ENCODE measurements at regions not wholly inside any gene's neighbourhood (a gene's known extent, or its start where the extent isn't known, plus 50 kb on each side); places are given as distances from the start of the nearest gene placed in this dataset.

DNA sequence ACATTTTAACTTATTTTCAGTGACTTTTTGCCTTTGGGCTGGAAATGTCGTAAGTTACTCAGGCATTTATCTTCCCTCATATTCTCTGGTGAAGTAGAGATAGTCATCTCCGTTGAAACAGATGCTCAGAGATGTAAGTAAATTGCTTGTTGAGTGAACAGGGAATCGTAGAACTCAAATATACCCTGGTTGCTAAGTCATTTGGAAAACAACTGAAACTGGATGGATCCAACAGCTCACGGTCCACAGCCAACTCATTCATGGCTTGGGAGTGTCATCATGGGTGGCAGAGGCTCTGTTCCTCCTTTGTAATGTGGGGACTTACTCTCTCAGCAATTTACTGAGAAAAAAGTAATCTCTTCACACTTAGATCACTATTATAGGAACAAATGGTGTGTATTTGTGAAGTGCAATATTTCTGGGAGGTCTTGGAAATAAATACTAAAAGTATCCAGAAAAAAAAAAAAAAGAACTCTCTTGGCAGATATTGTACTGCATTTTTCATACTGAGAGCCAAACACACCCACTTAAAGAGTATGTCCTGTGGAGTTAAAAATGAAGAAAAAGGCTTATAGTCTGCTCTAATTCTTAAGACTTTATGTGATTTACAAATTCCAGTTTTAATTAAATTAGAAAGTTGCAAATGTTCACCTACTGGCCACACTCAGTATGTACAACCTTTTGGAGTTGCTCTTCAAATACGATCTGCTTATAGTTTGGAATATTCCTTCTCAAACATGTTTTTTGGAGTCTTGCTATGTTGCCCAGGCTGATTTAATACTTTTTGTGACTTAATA is 107.4 kb downstream of the LEPR start:
- WGBS, 2 donors = 24 to 25% methylated on average over 5 of the region's 5 CpGs
- TF ChIP-seq POLR2A (IDR thresholded peaks at IDR 0.05) = no peak
- TF ChIP-seq, protein P1, sequence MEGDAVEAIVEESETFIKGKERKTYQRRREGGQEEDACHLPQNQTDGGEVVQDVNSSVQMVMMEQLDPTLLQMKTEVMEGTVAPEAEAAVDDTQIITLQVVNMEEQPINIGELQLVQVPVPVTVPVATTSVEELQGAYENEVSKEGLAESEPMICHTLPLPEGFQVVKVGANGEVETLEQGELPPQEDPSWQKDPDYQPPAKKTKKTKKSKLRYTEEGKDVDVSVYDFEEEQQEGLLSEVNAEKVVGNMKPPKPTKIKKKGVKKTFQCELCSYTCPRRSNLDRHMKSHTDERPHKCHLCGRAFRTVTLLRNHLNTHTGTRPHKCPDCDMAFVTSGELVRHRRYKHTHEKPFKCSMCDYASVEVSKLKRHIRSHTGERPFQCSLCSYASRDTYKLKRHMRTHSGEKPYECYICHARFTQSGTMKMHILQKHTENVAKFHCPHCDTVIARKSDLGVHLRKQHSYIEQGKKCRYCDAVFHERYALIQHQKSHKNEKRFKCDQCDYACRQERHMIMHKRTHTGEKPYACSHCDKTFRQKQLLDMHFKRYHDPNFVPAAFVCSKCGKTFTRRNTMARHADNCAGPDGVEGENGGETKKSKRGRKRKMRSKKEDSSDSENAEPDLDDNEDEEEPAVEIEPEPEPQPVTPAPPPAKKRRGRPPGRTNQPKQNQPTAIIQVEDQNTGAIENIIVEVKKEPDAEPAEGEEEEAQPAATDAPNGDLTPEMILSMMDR (IDR thresholded peaks at IDR 0.05) = no peak
- no peak overlapping the region for H3K4me3 ChIP-seq (ENCODE audit: low read depth, poor library complexity, severe bottlenecking)
- no peak for DNase-seq (ENCODE audit: low spot score in 2 of 2)
- intact Hi-C loops (cut with DNase I; ENCODE audit: low total_unique reads) = no loop called here

GRCh38 chr1:65531972-65532570 is 111.6 kb downstream of the LEPR start:
- TF ChIP-seq, protein P1 (IDR thresholded peaks at IDR 0.05) = no peak
- TF ChIP-seq POLR2A (IDR thresholded peaks at IDR 0.05) = no peak
- H3K4me3 ChIP-seq (ENCODE audit: low read depth, poor library complexity, severe bottlenecking) = no peak overlapping the region
- intact Hi-C loops (cut with DNase I; ENCODE audit: low total_unique reads) = no loop called here
- DNase-seq (ENCODE audit: low spot score in 2 of 2) = no peak
- WGBS, 2 donors = 86 to 91% methylated on average over 4 of the region's 4 CpGs

DNA sequence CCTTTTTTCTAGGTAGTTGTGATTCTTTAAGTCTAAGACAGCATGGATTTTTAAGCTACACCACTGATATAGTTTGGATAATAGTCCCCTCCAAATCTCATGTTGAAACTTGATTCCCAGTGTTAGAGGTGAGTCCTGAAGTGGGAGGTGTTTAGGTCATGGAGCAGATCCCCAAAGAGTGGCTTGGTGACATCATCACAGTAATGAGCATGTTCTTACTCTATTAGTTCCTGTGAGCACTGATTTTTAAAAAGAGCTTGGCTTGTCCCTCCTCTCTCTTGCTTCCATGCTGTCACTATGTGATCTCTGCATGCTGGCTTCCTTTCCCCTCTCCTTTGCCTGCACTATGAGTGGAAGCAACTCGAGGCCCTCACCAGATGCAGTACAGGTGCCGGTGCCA is 115.5 kb downstream of the LEPR start:
- WGBS, 2 donors = 70 to 73% methylated on average over 2 of the region's 2 CpGs
- intact Hi-C loops (cut with DNase I; ENCODE audit: low total_unique reads) = no loop called here
- no peak overlapping the region for H3K4me3 ChIP-seq (ENCODE audit: low read depth, poor library complexity, severe bottlenecking)
- DNase-seq (ENCODE audit: low spot score in 2 of 2) = no peak
- TF ChIP-seq, protein P1 (IDR thresholded peaks at IDR 0.05) = no peak
- no peak for TF ChIP-seq POLR2A (IDR thresholded peaks at IDR 0.05)

GRCh38 chr1:65538086-65538485 is 117.6 kb downstream of the LEPR start:
- WGBS, 2 donors = 47 to 52% methylated on average over 2 of the region's 2 CpGs
- TF ChIP-seq POLR2A (IDR thresholded peaks at IDR 0.05) = no peak
- TF ChIP-seq, protein P1 (IDR thresholded peaks at IDR 0.05) = no peak
- intact Hi-C loops (cut with DNase I; ENCODE audit: low total_unique reads) = no loop called here
- no peak for DNase-seq (ENCODE audit: low spot score in 2 of 2)
- H3K4me3 ChIP-seq (ENCODE audit: low read depth, poor library complexity, severe bottlenecking) = no peak overlapping the region

DNA sequence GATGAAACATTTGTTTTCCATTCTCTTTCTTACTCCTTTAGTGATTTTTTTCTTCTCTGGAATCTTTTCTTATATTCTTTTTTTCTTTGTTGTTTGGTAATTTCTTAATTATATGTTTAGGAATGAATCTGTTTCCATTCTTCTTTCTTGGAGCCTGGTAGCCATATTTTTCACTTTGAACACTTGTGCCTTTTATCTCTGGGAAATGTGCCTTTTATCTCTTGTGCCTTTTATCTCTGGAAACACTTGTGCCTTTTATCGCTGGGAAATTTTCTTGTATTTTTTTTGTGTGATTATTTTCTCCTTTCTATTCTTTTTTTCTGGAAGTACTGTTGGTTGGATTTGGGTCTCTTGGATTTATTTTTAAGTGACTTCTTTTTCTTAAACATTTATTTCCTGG is 118.2 kb downstream of the LEPR start:
- intact Hi-C loops (cut with DNase I; ENCODE audit: low total_unique reads) = no loop called here
- H3K4me3 ChIP-seq (ENCODE audit: low read depth, poor library complexity, severe bottlenecking) = no peak overlapping the region
- 33 to 43% methylated on average over 1 of the region's 1 CpG for WGBS, 2 donors
- DNase-seq (ENCODE audit: low spot score in 2 of 2) = no peak
- no peak for TF ChIP-seq POLR2A (IDR thresholded peaks at IDR 0.05)
- TF ChIP-seq, protein P1 (IDR thresholded peaks at IDR 0.05) = no peak

All from lower leg skin (tissue), 4 donors.